HG02588 (cell line): ENCODE measurements at regions not wholly inside any gene's neighbourhood (a gene's known extent, or its start where the extent isn't known, plus 50 kb on each side); places are given as distances from the start of the nearest gene placed in this dataset.
"Not testable (repeated sequence)": the region's sequence is repeated elsewhere in the genome, so short reads cannot be mapped to it uniquely, and the experiment has no call there.

ENCODE experiments used
- ATAC-seq: cut with Tn5 transposase; IDR thresholded peaks from one replicate; pipeline ENCODE4 v1.9.1; 2021; ENCODE audit warnings: mild to moderate bottlenecking, moderate library complexity; ENCODE audit not compliant: unreplicated experiment

DNA sequence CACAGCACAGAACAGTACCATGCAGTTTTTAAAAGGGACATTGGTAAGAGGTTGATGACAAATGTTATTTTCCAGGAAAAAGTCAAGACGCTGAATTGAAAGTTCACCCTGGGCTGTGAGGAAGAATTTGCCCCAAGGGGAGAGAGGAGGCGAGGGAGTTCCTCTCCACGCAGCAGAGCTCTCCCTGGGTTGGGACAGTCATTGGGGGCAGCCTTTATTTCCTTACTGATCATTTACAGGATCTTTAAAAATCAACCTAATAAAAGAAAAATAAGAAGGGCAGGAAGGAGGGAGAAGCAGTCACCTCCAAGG is 49.9 kb upstream of the WNT7B start:
- no peak for ATAC-seq

DNA sequence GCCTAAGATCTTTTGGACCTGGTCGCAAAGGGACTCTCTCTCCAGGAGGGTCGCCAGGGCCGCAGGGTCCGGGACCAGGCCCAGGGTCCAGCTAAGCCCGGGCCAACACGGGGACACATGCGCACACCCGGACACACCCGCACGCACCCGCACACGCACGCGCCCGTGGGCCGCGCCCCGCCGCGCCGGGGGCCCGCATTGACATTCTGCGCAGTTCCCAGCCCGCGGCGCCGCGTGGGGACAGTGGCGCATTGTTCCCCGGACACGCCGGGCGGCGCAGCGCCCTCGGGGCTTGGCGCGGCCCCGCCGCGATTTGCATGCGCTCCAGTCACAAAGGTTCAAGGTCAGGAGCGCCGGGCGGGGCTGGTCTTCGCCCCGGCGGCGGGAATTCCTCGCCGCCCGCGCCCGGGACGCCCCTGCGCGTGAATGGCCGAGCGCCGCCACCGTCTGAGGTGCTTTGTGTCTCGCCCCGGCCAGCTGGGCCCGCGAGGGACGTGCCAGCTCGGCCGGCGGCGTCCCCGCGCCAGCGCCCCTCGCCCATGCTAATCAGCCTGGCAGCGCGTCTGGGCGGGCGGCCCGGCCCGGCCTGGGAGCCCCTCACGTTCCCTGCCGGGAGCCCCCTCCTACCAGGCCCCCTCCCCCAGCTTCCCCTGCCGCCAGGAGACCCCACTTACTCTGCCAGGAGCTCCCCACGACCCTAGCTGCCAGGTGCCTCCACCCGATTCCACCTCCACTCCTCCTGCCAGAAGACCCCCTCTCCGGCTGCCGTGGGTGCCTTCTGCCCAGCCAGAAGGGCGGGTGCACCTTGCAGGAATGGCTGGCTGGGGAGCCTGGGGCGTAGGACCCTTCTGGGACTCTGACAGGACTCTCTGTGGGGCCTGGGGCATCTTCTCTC is 50.5 kb upstream of the WNT7B start:
- ATAC-seq, result no peak

DNA sequence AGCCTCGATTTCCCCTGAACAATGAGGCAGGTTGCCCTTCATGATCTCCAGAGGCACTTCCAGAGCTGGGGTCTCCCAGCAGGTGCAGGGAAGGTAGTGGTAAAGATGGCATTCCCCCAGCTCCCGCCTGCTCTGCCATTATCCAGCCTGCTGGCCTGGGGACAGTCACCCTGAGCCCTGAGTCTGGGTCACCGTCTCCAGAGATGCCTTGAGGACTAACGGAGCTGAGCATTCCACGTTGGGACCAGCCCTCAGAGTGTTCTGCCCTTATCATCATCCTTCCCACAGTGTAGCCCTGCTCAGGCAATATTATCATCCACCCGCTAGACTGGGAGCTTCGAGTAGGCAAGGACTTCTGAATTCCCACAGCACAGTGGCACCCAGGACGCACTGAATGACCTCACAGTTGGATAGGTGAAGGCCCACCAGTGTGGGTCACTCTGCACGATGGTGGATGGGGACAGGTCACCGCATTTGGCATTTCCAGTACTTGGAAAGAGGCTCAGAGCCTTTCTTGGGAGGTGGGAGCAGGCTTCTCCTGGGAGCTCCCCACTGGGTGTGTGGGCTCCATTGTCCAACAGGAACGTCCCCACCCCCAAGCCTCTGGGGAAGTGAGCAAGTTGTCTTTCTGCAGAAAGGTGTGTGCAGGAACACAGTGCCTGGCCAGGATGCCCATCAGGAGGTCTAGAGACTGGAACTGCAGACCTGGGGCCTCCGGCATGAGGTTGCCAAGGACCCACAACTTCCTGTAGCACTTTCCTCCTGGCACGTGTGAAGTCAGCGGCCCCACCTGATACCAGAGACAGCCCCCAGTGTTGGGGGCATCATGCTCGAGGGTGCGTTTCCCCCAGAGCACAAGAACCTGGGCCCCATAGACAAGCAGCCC is 51.4 kb upstream of the WNT7B start:
- ATAC-seq, result no peak

DNA sequence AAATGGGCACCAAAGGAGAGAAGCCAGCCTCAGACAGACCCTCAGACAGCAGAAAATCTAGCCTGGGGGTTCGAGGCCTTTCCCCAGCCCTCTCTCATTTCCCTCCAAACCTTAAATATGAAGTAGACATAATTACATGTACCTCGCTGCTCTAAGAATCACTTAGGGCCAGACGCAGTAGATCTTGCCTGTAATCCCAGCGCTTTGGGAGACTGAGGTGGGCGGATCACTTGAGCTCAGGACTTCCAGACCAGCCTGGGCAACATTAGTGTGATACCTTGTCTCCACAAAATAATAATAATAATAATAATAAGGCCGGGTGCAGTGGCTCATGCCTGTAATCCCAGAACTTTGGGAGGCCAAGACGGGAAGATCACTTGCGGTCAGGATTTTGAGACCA is 52.1 kb upstream of the WNT7B start:
- no peak for ATAC-seq

DNA sequence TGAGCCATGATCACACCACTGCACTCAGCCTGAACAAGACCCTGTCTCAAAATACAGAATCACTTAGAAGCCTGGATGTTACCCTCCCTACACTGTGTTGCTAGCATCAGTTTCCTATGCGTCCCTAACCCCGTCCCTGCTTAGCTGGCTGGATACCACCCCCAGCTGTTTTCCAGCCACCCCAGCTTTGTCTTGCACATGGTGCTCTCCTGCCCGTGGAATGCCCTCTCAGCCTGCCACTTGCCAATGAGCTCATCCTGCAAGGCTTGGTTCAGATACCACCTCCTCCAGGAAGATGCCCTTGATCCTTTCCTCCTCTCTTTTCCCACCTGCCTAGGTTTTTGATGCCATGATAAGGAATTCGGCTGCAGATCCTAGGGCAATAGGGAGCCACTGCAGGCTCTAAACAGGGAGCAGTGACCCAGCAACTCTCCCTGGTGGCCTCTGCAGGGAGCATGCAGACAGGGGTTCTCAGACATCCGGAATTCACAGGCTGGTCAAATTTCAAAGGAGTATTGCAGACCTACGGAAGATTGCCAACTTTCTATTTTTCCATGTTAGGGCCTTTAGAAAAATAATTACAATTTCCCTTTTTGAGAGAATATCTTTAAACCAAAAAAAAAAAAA is 52.7 kb upstream of the WNT7B start:
- ATAC-seq, result no peak

DNA sequence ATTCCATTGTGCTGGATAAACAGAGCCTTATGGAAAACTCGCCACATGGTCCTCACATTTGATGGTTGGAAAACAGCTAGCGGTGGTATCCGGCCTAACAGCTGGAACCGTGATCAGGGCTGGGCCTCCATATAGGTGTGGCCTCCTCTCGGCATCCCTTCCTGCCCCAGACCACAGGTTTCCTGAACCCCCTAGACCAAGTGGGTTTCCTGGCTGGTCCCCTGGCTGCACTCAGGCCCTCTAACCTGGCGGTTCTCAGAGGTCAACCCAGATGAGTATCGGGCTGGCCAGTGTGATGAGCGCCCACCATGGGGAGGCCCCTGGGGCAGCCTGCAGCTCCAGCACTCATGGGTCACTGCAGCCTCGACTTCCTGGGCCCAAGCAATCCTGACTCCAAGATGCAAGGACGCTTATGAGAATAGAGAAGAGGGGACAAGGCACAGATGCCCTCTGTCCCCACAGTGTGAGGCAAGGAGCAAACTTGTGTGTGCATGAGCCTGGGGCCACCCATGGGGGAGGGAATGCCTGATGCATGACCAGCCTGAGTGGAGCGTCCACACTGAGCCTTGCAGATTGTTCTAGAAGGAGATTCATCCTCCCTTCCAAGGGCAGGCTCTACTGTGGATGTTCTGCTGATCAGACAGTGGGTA is 53.4 kb upstream of the WNT7B start:
- no peak for ATAC-seq

DNA sequence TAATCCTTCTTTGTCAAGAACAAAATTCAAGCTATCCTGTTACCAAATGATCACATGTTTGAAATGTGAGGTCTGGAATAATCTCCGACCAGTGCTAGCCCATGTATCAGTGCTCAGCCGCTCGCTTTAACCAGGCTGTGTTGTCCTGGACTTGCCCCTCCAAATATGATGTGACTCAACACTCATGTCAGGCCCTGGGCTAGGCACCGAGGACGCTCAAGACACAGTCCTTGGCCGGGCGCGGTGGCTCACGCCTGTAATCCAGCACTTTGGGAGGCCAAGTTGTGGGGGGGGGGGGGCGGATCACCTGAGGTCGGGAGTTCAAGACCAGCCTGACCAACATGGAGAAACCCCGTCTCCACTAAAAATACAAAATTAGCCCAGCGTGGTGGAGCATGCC is 54.1 kb upstream of the WNT7B start:
- ATAC-seq, result no peak

DNA sequence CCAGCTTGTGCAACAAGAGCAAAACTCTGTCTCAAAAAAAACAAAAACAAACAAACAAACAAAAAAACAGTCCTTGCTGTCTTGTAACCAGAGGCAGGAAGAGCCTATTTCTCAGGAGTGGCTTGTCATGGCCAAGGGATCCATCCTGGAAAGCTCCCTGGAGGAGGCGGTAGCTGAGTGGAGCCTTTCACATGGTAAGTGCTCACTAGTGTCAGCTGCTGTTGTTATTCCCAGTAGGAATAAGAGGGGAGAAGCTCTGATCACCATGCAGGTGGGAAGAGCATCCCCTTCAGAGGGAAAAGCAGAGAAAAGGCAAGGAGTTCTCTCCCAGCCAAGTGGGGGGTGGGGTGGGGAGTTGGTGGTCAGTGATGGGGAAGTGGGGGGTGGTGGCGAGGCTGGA is 54.6 kb upstream of the WNT7B start:
- ATAC-seq, result no peak

DNA sequence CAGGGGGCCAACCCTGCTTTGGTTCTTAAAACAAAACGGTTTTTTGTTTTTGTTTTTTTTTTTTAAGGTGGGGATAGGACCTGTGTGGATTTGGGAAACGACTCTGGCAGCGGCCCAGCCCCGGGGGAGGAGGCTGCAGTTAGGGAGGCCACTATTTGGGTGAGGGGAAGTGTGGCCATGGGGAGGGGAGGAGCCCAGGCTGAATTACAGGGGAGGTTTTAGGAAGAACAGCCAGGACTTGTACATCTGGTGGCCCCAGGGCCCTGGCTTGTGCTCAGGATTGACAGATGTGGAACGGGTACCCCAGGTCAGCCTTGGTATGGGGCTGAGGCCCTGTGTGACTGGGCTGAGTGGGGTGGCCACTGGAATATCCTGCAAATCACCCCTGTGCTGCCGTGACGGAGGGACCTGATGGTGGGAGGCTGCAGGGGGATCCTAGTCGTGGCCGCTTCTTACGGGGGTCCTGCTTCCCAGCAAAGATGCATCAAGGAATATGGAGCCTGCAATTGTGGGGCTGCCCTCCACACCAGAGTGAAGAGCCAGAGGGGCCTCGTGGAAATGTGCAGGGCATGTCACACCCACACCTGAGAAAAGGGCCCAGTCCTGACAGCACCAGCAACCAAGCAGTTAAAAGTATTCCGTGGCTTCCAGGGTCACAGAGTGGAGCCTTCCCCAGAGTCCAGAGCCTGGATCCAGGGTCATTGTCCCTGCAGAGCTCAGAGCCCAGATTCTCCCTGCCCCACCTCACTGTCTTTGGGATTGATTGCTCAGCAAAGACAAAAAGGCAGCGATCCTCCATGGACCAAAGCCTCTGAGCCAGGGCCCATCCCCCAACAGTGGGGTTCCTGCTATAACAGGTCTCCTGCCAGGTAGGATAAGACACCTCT is 55.2 kb upstream of the WNT7B start:
- ATAC-seq, result no peak

DNA sequence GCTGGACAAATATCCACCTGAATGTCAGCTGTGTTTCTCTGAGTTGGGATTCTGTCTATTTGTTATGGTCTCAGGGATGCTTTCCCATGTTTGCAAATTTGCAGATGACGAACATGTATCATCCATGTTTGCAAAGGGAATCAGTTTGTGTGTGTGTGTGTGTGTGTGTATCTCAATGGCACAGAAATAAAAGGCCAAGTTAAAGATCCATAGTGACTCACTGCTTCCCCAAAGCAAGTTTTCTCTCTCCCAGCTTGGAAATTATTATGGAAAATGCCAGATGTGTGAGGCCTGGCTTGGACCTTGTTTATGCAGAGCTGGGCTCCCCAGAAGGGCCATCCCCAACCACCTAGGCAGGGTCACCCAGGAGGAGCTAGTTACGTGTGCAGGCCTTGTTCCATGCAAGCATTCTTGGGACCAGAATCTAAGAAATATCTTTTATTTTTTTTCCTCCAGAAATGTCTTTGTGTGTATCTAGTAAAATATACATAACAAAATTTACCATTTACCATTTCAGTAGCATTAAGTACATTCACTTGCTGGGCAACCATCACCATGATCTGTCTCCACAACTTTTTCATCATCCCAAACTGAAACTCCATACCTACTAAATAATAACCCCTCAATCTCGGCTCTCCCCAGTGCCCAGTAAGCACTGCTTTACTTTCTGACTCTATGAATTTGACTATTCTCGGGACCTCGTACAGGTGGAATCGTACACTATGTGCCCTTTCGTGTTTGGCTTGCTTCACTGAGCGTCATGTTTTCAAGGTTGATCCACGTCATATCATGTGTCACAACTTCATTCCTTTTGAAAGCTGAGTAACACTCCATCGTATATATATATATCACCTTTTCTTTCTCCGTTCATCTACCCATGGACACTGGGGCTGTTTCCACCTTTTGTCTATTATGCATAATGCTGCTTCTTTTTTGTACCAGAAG is 56.6 kb upstream of the WNT7B start:
- no peak for ATAC-seq

DNA sequence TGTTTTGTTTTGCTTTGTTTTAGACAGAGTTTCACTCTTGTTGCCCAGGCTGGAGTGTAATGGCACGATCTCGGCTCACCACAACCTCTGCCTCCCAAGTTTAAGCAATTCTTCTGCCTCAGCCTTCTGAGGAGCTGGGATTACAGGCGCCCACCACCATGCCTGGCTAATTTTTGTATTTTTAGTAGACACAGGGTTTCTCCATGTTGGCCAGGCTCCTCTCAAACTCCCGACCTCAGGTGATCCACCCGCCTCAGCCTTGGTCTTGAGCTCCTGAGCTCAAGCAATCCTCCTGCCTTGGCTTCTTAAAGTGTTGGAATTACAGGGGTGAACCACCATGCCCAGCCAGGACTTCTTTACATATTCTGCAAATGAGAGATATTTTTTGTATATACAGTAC is 57.5 kb upstream of the WNT7B start:
- ATAC-seq, result not testable (repeated sequence)

DNA sequence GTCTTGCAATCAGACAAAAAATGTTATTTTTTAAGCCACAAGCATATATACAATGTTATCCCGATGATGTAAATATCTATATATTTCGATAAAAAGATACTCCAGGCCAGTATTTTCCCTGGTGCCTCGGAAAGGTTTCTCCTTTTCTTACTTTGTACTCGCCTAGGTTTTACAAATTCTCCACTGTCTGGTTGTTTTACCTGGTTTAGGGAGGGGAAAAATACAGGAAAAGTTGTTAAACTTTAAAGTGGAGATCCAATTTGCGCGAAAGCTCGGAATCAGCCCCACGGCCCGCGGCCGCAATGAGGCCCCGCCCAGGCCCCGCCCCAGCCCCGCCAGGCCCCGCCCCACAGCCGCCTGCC is 58.4 kb upstream of the WNT7B start:
- no peak for ATAC-seq

DNA sequence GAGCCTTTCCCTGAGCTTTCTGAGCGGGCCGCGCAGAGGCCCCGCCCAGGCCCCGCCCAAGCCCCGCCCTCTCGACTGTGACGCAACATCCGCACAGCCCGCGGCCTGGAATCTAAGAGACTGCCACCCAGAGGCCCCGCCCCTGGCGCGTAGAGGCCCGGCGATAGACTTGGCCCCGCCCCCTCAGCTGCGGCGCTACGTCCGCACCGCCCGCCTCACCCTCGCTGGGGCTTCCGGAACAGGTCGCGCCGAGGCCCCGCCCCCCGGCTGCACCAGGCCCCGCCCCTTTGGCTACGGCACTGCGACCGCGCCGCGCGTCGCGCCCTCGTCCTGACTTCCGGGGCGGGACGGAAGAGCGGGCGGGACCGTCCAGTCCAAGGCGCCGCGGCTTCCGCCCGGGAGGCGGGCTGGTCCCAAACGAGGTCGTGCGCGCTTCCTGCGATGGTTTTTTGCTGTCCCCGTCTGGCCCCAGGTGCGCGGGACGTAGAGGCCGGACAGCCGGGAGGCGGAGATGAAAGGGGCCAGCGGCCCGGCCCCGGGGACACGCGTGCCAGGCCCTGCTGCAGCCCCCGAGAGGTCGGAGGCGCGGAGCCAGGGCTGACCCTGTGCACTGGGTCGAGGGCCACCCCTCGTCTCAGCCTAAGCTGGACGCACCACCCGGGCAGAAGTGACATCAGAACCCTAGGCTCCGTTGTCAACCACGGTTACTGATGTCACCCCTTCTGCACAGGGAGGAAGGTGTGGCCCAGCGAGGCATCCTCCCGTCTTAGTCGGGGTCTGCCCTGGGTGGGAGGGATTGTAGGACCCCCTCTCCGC is 59.0 kb upstream of the WNT7B start:
- peak; percentile 94 for ATAC-seq

DNA sequence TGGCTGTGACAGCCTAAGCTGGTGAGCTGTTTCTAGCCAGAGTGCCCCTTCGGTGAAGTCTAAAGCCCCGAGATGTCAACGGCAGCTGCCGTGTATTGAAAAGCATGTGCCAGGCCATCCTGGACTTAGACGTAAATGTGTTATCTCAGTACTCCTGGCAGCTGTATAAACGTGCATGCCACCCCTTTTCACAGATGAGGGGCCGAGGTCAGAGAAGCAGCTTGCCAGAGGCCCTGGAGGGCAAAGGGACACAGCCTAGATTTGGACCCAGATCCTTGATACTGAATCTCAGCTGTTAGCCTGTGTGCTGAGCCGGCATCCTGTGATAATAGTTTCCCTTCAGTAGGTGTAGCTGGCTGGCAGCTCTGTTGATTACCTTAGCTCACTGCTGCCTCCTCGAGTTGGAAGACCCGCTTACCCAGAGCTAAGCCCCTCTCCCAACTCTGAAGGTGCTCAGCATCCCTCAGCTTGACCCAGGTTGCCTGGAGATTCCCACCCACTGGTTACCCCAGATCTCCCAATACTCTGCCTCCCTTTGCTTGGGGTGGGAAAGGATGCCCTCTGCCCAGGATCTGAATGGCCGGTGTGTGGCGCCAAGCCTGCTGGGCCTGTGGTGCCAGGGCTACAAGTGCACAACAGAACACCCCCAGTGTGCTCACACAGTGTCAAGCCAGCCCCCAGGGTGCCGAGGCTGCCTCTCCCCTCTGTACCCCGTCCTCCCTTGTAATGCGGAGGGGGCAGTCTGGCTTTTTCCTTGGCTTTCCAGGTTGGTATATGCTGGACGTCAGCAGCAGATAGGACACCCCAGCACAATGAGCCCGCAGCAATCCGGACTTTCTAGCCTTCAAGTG is 59.8 kb upstream of the WNT7B start:
- no peak for ATAC-seq

DNA sequence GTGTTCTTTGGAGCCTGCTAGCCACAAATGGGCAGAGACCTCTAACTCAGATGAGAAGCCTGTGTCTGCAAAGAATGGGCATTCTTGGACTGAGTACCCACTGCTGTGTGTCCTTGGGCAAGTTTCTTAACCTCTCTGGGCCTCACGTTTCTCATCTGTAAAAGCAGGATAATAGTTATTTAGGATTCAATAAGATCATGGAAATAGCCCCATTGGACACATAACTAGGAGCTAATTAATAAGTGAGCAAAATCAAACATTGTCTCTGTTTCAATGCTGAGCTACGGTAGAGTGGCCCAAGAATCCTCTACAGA is 61.2 kb upstream of the WNT7B start:
- no peak for ATAC-seq

DNA sequence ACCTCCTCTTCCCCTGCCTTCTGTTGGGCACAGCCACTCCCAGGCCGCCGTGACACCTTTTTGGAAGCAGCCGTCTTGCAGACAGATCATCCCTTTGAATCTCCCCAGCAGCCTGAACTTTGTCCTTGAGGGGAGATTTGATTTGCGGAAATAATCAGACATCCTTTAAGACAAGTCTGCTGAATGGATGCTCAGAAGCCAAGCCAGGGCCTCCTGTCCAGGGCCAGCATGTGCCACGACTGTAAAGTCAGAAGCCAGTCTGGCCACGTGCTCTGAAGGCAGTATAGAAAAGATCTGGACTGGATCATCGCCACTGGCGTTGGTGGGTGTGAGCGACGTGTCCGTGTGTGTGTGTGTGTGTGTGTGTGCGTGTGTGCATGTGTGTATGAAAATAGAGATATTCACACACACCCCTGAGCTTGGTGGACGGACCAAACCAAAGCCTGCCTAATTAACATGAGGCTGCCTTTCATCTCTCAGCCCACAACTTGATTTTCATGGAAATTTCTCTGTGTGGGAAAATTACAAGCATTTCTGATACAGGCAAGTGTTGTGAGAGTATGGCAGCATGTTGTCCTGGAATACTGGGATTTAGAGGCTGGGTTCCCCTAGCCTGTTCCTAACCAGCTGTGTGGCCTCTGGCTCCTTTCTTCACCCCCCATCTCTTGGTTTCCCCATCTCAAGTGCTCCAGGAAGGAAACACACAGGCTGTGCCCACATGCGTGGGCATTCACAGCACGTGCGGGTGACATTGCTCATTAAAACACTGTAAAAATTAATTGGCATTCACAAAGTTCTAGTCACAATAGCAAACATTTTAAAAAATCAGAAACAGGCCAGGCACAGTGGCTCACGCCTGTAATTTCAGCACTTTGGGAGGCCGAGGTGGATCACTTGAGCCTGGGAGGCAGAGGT is 61.8 kb upstream of the WNT7B start:
- ATAC-seq, result no peak

DNA sequence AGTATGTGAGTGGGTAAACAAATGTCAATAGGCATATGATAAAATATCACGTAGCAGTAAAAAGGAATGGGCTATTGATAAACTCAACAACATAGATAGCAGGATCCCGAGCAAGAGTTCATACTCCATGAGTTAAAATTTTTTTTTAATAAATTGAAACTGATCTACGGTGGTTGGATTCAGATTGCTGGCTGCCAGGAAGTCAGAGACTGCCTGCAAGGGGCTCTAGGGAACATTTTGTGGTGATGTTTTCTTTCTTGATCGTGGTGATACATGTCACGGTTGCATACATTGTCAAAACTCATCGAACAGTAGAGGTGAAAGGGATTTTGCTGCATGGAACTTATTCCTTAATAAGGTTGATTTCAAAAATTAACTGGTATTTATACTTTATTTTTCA is 62.6 kb upstream of the WNT7B start:
- ATAC-seq, result no peak
